ENCODE measurements at regions not wholly inside any gene's neighbourhood (a gene's known extent, or its start where the extent isn't known, plus 50 kb on each side); places are given as distances from the start of the nearest gene placed in this dataset.

DNA sequence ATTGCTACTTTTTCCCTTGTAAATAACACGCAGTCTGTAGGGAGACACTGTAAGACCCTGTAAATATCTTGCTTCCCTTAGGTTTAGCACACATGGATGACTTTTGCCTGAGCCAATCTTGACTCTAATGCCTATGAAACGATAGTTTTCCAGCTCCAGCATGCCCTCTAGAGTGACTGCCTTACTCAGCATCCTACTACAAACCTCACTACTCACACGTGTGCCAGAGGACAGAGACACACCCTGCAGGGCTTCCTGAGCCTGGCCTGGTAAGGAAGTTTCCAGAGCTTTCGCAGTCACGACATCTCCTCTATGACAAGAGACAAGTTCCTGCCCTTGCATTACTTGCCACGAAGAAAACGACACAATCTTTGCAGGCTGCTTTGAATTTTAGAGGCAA, 138.1 kb downstream of the ATPSCKMT start:
- peak; percentile 27 for TF ChIP-seq CTCF (IDR thresholded peaks at IDR 0.05; ENCODE audit: poor library complexity, severe bottlenecking)
- TF ChIP-seq, protein P1, sequence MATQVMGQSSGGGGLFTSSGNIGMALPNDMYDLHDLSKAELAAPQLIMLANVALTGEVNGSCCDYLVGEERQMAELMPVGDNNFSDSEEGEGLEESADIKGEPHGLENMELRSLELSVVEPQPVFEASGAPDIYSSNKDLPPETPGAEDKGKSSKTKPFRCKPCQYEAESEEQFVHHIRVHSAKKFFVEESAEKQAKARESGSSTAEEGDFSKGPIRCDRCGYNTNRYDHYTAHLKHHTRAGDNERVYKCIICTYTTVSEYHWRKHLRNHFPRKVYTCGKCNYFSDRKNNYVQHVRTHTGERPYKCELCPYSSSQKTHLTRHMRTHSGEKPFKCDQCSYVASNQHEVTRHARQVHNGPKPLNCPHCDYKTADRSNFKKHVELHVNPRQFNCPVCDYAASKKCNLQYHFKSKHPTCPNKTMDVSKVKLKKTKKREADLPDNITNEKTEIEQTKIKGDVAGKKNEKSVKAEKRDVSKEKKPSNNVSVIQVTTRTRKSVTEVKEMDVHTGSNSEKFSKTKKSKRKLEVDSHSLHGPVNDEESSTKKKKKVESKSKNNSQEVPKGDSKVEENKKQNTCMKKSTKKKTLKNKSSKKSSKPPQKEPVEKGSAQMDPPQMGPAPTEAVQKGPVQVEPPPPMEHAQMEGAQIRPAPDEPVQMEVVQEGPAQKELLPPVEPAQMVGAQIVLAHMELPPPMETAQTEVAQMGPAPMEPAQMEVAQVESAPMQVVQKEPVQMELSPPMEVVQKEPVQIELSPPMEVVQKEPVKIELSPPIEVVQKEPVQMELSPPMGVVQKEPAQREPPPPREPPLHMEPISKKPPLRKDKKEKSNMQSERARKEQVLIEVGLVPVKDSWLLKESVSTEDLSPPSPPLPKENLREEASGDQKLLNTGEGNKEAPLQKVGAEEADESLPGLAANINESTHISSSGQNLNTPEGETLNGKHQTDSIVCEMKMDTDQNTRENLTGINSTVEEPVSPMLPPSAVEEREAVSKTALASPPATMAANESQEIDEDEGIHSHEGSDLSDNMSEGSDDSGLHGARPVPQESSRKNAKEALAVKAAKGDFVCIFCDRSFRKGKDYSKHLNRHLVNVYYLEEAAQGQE (IDR thresholded peaks at IDR 0.05; ENCODE audit: borderline replicate concordance): no peak
- peak; percentile 25 for TF ChIP-seq RAD21 (conservative IDR thresholded peaks at IDR 0.05)
- TF ChIP-seq EZH2 (IDR thresholded peaks at IDR 0.05; ENCODE audit: borderline replicate concordance, insufficient read depth, low read length, poor library complexity, severe bottlenecking): no peak
- TF ChIP-seq TAF1 (IDR thresholded peaks at IDR 0.05; ENCODE audit: low read depth): no peak

Data from neural cell (in vitro differentiated cells).